Smooth muscle cell (in vitro differentiated cells): ENCODE measurements at regions not wholly inside any gene's neighbourhood (a gene's known extent, or its start where the extent isn't known, plus 50 kb on each side); places are given as distances from the start of the nearest gene placed in this dataset.
"Not testable (repeated sequence)": the region's sequence is repeated elsewhere in the genome, so short reads cannot be mapped to it uniquely, and the experiment has no call there.

Experiments
- DNase-seq: peaks from one replicate; lab custom pipeline; 2025; ENCODE audit not compliant: unreplicated experiment; lab: John Stamatoyannopoulos, UW
- H2AFZ ChIP-seq: fragments of 200-600 bp; sonication (generic); 2 replicates; pipeline ENCODE4 v1.6.0; 2016; ENCODE audit warnings: antibody characterized with exemption, low read depth, mild to moderate bottlenecking
- H3F3A ChIP-seq: fragments of 200-600 bp; sonication (generic); 2 replicates; pipeline ENCODE4 v1.6.0; 2017; ENCODE audit warnings: antibody characterized with exemption, low read depth
- H3K27ac ChIP-seq: fragments of 200-600 bp; sonication (generic); 2 replicates; pipeline ENCODE4 v1.5.1; 2016; ENCODE audit warnings: low read depth, mild to moderate bottlenecking
- H3K27me3 ChIP-seq: fragments of 200-600 bp; sonication (generic); 2 replicates; pipeline ENCODE4 v1.6.1; 2016; ENCODE audit warnings: low read depth, mild to moderate bottlenecking
- H3K36me3 ChIP-seq: fragments of 200-600 bp; sonication (generic); 2 replicates; pipeline ENCODE4 v1.5.1; 2016; ENCODE audit warnings: low read depth
- H3K4me1 ChIP-seq: fragments of 200-600 bp; sonication (generic); 2 replicates; pipeline ENCODE4 v1.5.1; 2016; ENCODE audit warnings: low read depth
- H3K4me2 ChIP-seq: fragments of 200-600 bp; sonication (generic); 2 replicates; pipeline ENCODE4 v1.6.0; 2016; ENCODE audit warnings: mild to moderate bottlenecking
- H3K4me3 ChIP-seq: fragments of 200-600 bp; sonication (generic); 2 replicates; pipeline ENCODE4 v1.5.1; 2016; ENCODE audit warnings: mild to moderate bottlenecking
- H3K79me2 ChIP-seq: fragments of 200-600 bp; sonication (generic); 2 replicates; pipeline ENCODE4 v1.6.0; 2016; ENCODE audit warnings: low read depth, mild to moderate bottlenecking
- H3K9ac ChIP-seq: fragments of 200-600 bp; sonication (generic); 2 replicates; pipeline ENCODE4 v1.6.0; 2016; ENCODE audit warnings: low read depth
- H3K9me3 ChIP-seq: fragments of 200-600 bp; sonication (generic); replicated peaks from 2 replicates; pipeline ENCODE4 v1.5.1; 2016; ENCODE audit warnings: low read depth
- H4K20me1 ChIP-seq: fragments of 200-600 bp; sonication (generic); 2 replicates; pipeline ENCODE4 v1.6.0; 2016; ENCODE audit warnings: low read depth
- CTCF ChIP-seq: fragments of 200-600 bp; sonication (generic); IDR thresholded peaks from 2 replicates; pipeline ENCODE4 v1.5.1; 2017; ENCODE audit warnings: borderline replicate concordance, mild to moderate bottlenecking, antibody characterized with exemption; ENCODE audit not compliant: insufficient read depth, poor library complexity, severe bottlenecking
- WGBS: methylation state at CpG from one replicate; pipeline ENCODE4 v1.1.7; 2016; ENCODE audit warnings: low lambda C conversion rate; 5-methylcytosine and 5-hydroxymethylcytosine counted together

- WGBS: 98% methylated on average over 11 of the region's 18 CpGs
- Histone ChIP-seq H3K79me2 (no peaks in the 10 kb centered on the region), H3K4me1 (no peaks in the 10 kb centered on the region), H3K4me3 (no peak overlapping the region), H3K9me3 (no peaks in the 10 kb centered on the region), H3F3A (no peaks in the 10 kb centered on the region), H3K36me3 (no peaks in the 10 kb centered on the region), H3K4me2 (no peak overlapping the region), H2AFZ (no peak overlapping the region), H3K27ac (no peak overlapping the region), H4K20me1 (no peaks in the 10 kb centered on the region), H3K9ac (no peak overlapping the region), H3K27me3 (no peaks in the 10 kb centered on the region)
- no peak for DNase-seq
- TF ChIP-seq CTCF: no peak
These were observed 75.4 kb upstream of the ATP1A1 start for GRCh38 chr1:116297495-116298212.

- H3K4me3 ChIP-seq, H3K9me3 ChIP-seq, H4K20me1 ChIP-seq, H3K4me1 ChIP-seq, H3K27ac ChIP-seq, H3K4me2 ChIP-seq, H3K79me2 ChIP-seq, H3F3A ChIP-seq, DNase-seq, H2AFZ ChIP-seq, H3K27me3 ChIP-seq, H3K36me3 ChIP-seq, H3K9ac ChIP-seq: not testable (repeated sequence)
- WGBS: 94% methylated on average over 10 of the region's 15 CpGs
These were observed 74.8 kb upstream of the ATP1A1 start for GRCh38 chr1:116298213-116298579.

- H2AFZ ChIP-seq: no peak overlapping the region
- H4K20me1 ChIP-seq: no peaks in the 10 kb centered on the region
- DNase-seq: no peak
- H3K27ac ChIP-seq: no peak overlapping the region
- no peaks in the 10 kb centered on the region for H3K9me3 ChIP-seq
- H3K27me3 ChIP-seq: no peaks in the 10 kb centered on the region
- no peaks in the 10 kb centered on the region for H3K79me2 ChIP-seq
- TF ChIP-seq CTCF: no peak
- H3K9ac ChIP-seq: no peak overlapping the region
- WGBS: 95% methylated on average over 4 of the region's 4 CpGs
- no peaks in the 10 kb centered on the region for H3K36me3 ChIP-seq
- H3K4me1 ChIP-seq: no peaks in the 10 kb centered on the region
- no peak overlapping the region for H3K4me2 ChIP-seq
- no peaks in the 10 kb centered on the region for H3F3A ChIP-seq
- no peak overlapping the region for H3K4me3 ChIP-seq
These were observed 74.3 kb upstream of the ATP1A1 start for GRCh38 chr1:116298746-116299145.

- no peaks in the 10 kb centered on the region for H3K27me3 ChIP-seq
These were observed 73.8 kb upstream of the ATP1A1 start for GRCh38 chr1:116299248-116299647.

More at GRCh38 chr1:116299248-116299647, 73.8 kb upstream of the ATP1A1 start:
- DNase-seq: no peak
- 96% methylated on average over 1 of the region's 1 CpG for WGBS
- Histone ChIP-seq H3K79me2 (no peaks in the 10 kb centered on the region), H3K4me2 (no peak overlapping the region), H3F3A (no peaks in the 10 kb centered on the region), H3K27ac (no peak overlapping the region), H3K4me1 (no peaks in the 10 kb centered on the region), H3K9me3 (no peaks in the 10 kb centered on the region), H3K36me3 (no peaks in the 10 kb centered on the region), H3K4me3 (no peak overlapping the region), H3K9ac (no peak overlapping the region), H2AFZ (no peak overlapping the region), H4K20me1 (no peaks in the 10 kb centered on the region)
- TF ChIP-seq CTCF: no peak
